ENCODE measurements at regions not wholly inside any gene's neighbourhood (a gene's known extent, or its start where the extent isn't known, plus 50 kb on each side); places are given as distances from the start of the nearest gene placed in this dataset.

DNA sequence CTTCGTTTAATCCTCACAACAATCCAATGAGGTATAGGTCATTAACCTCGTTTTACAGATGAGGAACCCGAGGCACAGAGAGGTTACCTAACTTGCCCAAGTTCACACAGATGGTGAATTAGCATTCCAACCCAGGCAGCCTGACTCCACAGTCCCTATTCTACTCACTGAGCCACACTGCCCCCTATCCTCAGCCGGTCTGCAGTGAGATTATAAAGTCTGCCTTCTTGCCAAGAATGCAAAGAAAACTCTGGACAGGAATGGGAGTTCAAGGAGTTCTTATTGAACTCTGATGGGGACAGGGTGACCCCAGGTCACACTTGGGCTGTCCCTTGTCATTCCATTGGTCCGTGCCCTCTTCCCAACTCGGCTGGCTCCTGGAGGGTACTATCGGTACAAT, 94.0 kb upstream of the KCNK12 start:
- TF ChIP-seq CTCF (IDR thresholded peaks at IDR 0.05): no peak
- no peak for TF ChIP-seq EP300 (IDR thresholded peaks at IDR 0.05)
- TF ChIP-seq POLR2A (IDR thresholded peaks at IDR 0.05): no peak
